ENCODE measurements at regions not wholly inside any gene's neighbourhood (a gene's known extent, or its start where the extent isn't known, plus 50 kb on each side); places are given as distances from the start of the nearest gene placed in this dataset.

- DNase-seq: no peak
These were observed 1882.4 kb downstream of the SUCLG1 start for GRCh38 chr2:82576656-82577055.

- DNase-seq: no peak
These were observed 1919.8 kb downstream of the SUCLG1 start for GRCh38 chr2:82539280-82539621.

- DNase-seq: no peak
These were observed 1920.3 kb downstream of the SUCLG1 start for GRCh38 chr2:82538590-82539279.

- no peak for DNase-seq
These were observed 1930.8 kb downstream of the SUCLG1 start for GRCh38 chr2:82528288-82528687.

GRCh38 chr2:82527124-82527523 is 1932.0 kb downstream of the SUCLG1 start:
- no peak for DNase-seq

- DNase-seq: no peak
These were observed 1932.8 kb downstream of the SUCLG1 start for GRCh38 chr2:82526277-82526676.

- DNase-seq: no peak
These were observed 1933.3 kb downstream of the SUCLG1 start for GRCh38 chr2:82525744-82526143.

GRCh38 chr2:82524826-82525225 is 1934.3 kb downstream of the SUCLG1 start:
- DNase-seq: no peak

- DNase-seq: no peak
These were observed 1947.2 kb downstream of the SUCLG1 start for GRCh38 chr2:82511894-82512293.

- DNase-seq: no peak
These were observed 1950.4 kb downstream of the SUCLG1 start for GRCh38 chr2:82508702-82509101.

- no peak for DNase-seq
These were observed 1951.4 kb downstream of the SUCLG1 start for GRCh38 chr2:82507657-82508056.

GRCh38 chr2:82501217-82501616 is 1957.9 kb downstream of the SUCLG1 start:
- DNase-seq: no peak

GRCh38 chr2:82498777-82499443 is 1960.2 kb downstream of the SUCLG1 start:
- DNase-seq: no peak

- no peak for DNase-seq
These were observed 1964.3 kb downstream of the SUCLG1 start for GRCh38 chr2:82494739-82495138.

- no peak for DNase-seq
These were observed 1967.5 kb downstream of the SUCLG1 start for GRCh38 chr2:82491591-82491990.

- no peak for DNase-seq
These were observed 1971.7 kb downstream of the SUCLG1 start for GRCh38 chr2:82487354-82487753.

GRCh38 chr2:82485701-82486100 is 1973.4 kb downstream of the SUCLG1 start:
- no peak for DNase-seq

- DNase-seq: no peak
These were observed 1977.9 kb downstream of the SUCLG1 start for GRCh38 chr2:82481207-82481606.

- DNase-seq: no peak
These were observed 1980.4 kb downstream of the SUCLG1 start for GRCh38 chr2:82478641-82479040.

GRCh38 chr2:82476094-82476493 is 1983.0 kb downstream of the SUCLG1 start:
- no peak for DNase-seq

- no peak for DNase-seq
These were observed 2030.8 kb downstream of the SUCLG1 start for GRCh38 chr2:82428251-82428650.

- no peak for DNase-seq
These were observed 2047.1 kb downstream of the SUCLG1 start for GRCh38 chr2:82412021-82412420.

GRCh38 chr2:82411071-82411470 is 2048.0 kb downstream of the SUCLG1 start:
- no peak for DNase-seq

GRCh38 chr2:82395531-82395930 is 2063.5 kb downstream of the SUCLG1 start:
- DNase-seq: no peak

- no peak for DNase-seq
These were observed 2067.7 kb downstream of the SUCLG1 start for GRCh38 chr2:82391386-82391785.
